ENCODE measurements at regions not wholly inside any gene's neighbourhood (a gene's known extent, or its start where the extent isn't known, plus 50 kb on each side); places are given as distances from the start of the nearest gene placed in this dataset.

DNA sequence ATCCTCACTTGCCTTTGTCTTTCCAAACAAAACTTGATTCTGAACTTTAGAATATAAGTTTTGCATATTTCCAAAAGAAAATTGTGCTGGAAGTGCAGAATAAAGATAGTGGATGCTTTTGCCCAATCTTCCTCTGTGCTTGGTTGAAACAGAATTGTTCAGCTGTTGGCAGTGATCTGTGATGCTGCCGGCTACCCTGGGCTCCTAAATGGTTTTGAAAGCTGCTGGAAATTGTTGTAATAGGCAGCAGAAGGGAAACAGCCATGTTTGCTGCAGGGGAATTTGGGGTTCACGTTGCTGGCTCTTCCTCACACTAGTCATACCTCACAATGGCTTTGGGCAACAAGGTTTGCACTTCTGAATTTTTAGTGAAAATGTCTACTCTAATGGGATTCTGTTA lies 398.0 kb downstream of the RAPGEF2 start:
- Histone ChIP-seq H3K27ac (ENCODE audit: extremely low read length, insufficient read depth, low read length) (no peak overlapping the region), H4K20me1 (ENCODE audit: insufficient read depth, low read length) (no peaks in the 10 kb centered on the region), H3K79me2 (ENCODE audit: insufficient read depth, low read length) (no peaks in the 10 kb centered on the region), H3K4me2 (ENCODE audit: low read depth, low read length) (no peak overlapping the region), H3K27me3 (ENCODE audit: control insufficient read depth in 1 of 2, insufficient read depth in 2 of 2, low read length in 2 of 2) (peaks cover 0 to 13% of the 10 kb centered on the region in 2 experiments; a peak in 2 of 5 replicates), H3K4me3 (replicated peaks in 1 of 3; ENCODE audit: insufficient read depth in 1 of 3, low read depth in 2 of 3, low read length in 3 of 3) (no peak overlapping the region), H3K4me1 (ENCODE audit: insufficient read depth, low read length) (no peaks in the 10 kb centered on the region), H3K36me3 (replicated peaks in 1 of 2; ENCODE audit: control insufficient read depth in 1 of 2, insufficient read depth in 2 of 2, low read length in 2 of 2) (no peaks in the 10 kb centered on the region), H3K9ac (ENCODE audit: insufficient read depth, low read depth, low read length) (no peak overlapping the region), H3K9me3 (ENCODE audit: low read length) (no peaks in the 10 kb centered on the region), H2AFZ (ENCODE audit: low read length) (no peak overlapping the region)
- no peak for DNase-seq (ENCODE audit: low spot score)
- in situ Hi-C loops (cut with HindIII; ENCODE audit: extremely low pct_ligation_motif_present, low pct_unique_long_range_greater_than_20kb) (no loop called here), intact Hi-C loops (cut with micrococcal nuclease; ENCODE audit: unreplicated experiment) (no loop called here)
- TF ChIP-seq JUN (CRISPR knock-in tag; IDR thresholded peaks at IDR 0.05) = no peak
- TF ChIP-seq, protein P1, sequence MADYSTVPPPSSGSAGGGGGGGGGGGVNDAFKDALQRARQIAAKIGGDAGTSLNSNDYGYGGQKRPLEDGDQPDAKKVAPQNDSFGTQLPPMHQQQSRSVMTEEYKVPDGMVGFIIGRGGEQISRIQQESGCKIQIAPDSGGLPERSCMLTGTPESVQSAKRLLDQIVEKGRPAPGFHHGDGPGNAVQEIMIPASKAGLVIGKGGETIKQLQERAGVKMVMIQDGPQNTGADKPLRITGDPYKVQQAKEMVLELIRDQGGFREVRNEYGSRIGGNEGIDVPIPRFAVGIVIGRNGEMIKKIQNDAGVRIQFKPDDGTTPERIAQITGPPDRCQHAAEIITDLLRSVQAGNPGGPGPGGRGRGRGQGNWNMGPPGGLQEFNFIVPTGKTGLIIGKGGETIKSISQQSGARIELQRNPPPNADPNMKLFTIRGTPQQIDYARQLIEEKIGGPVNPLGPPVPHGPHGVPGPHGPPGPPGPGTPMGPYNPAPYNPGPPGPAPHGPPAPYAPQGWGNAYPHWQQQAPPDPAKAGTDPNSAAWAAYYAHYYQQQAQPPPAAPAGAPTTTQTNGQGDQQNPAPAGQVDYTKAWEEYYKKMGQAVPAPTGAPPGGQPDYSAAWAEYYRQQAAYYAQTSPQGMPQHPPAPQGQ (CRISPR knock-in tag; IDR thresholded peaks at IDR 0.05; ENCODE audit: borderline replicate concordance) = no peak
- TF ChIP-seq MTF2 (CRISPR knock-in tag; IDR thresholded peaks at IDR 0.05; ENCODE audit: borderline replicate concordance) = no peak
- TF ChIP-seq JDP2 (CRISPR knock-in tag; IDR thresholded peaks at IDR 0.05; ENCODE audit: borderline replicate concordance) = no peak
- TF ChIP-seq ZNF138 (CRISPR knock-in tag; IDR thresholded peaks at IDR 0.05; ENCODE audit: low read depth) = no peak
- no peak for TF ChIP-seq KLF11 (CRISPR knock-in tag; IDR thresholded peaks at IDR 0.05)
- TF ChIP-seq, protein P2, sequence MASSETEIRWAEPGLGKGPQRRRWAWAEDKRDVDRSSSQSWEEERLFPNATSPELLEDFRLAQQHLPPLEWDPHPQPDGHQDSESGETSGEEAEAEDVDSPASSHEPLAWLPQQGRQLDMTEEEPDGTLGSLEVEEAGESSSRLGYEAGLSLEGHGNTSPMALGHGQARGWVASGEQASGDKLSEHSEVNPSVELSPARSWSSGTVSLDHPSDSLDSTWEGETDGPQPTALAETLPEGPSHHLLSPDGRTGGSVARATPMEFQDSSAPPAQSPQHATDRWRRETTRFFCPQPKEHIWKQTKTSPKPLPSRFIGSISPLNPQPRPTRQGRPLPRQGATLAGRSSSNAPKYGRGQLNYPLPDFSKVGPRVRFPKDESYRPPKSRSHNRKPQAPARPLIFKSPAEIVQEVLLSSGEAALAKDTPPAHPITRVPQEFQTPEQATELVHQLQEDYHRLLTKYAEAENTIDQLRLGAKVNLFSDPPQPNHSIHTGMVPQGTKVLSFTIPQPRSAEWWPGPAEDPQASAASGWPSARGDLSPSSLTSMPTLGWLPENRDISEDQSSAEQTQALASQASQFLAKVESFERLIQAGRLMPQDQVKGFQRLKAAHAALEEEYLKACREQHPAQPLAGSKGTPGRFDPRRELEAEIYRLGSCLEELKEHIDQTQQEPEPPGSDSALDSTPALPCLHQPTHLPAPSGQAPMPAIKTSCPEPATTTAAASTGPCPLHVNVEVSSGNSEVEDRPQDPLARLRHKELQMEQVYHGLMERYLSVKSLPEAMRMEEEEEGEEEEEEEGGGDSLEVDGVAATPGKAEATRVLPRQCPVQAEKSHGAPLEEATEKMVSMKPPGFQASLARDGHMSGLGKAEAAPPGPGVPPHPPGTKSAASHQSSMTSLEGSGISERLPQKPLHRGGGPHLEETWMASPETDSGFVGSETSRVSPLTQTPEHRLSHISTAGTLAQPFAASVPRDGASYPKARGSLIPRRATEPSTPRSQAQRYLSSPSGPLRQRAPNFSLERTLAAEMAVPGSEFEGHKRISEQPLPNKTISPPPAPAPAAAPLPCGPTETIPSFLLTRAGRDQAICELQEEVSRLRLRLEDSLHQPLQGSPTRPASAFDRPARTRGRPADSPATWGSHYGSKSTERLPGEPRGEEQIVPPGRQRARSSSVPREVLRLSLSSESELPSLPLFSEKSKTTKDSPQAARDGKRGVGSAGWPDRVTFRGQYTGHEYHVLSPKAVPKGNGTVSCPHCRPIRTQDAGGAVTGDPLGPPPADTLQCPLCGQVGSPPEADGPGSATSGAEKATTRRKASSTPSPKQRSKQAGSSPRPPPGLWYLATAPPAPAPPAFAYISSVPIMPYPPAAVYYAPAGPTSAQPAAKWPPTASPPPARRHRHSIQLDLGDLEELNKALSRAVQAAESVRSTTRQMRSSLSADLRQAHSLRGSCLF (CRISPR knock-in tag; IDR thresholded peaks at IDR 0.05; ENCODE audit: borderline replicate concordance) = no peak
- no peak for TF ChIP-seq ZNF367 (CRISPR knock-in tag; IDR thresholded peaks at IDR 0.05; ENCODE audit: borderline replicate concordance)
- no peak for TF ChIP-seq ZSCAN29 (CRISPR knock-in tag; conservative IDR thresholded peaks at IDR 0.05)
- no peak for TF ChIP-seq CREM (IDR thresholded peaks at IDR 0.05)
- no peak for TF ChIP-seq CREM (CRISPR knock-in tag; IDR thresholded peaks at IDR 0.05)
- TF ChIP-seq, protein P3, sequence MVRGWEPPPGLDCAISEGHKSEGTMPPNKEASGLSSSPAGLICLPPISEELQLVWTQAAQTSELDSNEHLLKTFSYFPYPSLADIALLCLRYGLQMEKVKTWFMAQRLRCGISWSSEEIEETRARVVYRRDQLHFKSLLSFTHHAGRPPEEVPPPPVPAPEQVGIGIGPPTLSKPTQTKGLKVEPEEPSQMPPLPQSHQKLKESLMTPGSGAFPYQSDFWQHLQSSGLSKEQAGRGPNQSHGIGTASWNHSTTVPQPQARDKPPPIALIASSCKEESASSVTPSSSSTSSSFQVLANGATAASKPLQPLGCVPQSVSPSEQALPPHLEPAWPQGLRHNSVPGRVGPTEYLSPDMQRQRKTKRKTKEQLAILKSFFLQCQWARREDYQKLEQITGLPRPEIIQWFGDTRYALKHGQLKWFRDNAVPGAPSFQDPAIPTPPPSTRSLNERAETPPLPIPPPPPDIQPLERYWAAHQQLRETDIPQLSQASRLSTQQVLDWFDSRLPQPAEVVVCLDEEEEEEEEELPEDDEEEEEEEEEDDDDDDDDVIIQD (CRISPR knock-in tag; IDR thresholded peaks at IDR 0.05; ENCODE audit: low read depth) = no peak
- TF ChIP-seq GFI1 (CRISPR knock-in tag; IDR thresholded peaks at IDR 0.05; ENCODE audit: borderline replicate concordance) = no peak
- no peak for TF ChIP-seq ZNF34 (CRISPR knock-in tag; IDR thresholded peaks at IDR 0.05; ENCODE audit: borderline replicate concordance)
- TF ChIP-seq, protein P4, sequence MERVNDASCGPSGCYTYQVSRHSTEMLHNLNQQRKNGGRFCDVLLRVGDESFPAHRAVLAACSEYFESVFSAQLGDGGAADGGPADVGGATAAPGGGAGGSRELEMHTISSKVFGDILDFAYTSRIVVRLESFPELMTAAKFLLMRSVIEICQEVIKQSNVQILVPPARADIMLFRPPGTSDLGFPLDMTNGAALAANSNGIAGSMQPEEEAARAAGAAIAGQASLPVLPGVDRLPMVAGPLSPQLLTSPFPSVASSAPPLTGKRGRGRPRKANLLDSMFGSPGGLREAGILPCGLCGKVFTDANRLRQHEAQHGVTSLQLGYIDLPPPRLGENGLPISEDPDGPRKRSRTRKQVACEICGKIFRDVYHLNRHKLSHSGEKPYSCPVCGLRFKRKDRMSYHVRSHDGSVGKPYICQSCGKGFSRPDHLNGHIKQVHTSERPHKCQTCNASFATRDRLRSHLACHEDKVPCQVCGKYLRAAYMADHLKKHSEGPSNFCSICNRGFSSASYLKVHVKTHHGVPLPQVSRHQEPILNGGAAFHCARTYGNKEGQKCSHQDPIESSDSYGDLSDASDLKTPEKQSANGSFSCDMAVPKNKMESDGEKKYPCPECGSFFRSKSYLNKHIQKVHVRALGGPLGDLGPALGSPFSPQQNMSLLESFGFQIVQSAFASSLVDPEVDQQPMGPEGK (CRISPR knock-in tag; IDR thresholded peaks at IDR 0.05) = no peak
- ATAC-seq = no peak
- ChIA-PET CTCF (ENCODE audit: low intra/inter-chr PET ratio, low total read pairs) (no interaction called here), POLR2A (no interaction called here)
- FAIRE-seq = no peak
- no TSS peak for BruUV-seq (replicated peaks)
- WGBS (ENCODE audit: low lambda C conversion rate) = 14% methylated on average over 2 of the region's 2 CpGs
